WTC11 (cell line): ENCODE measurements at regions not wholly inside any gene's neighbourhood (a gene's known extent, or its start where the extent isn't known, plus 50 kb on each side); places are given as distances from the start of the nearest gene placed in this dataset.

ENCODE experiments used
- ATAC-seq: fragments of 200-7000 bp; cut with Tn5 transposase; 2 replicates; pipeline ENCODE4 v1.10.0; 2021; ENCODE audit warnings: mild to moderate bottlenecking, moderate library complexity
- CTCF ChIA-PET: fragments of 300-600 bp; sonication (Branson Sonifier 250); formaldehyde crosslinking; loops from one replicate; lab custom pipeline; 2021; ENCODE audit warnings: antibody characterized with exemption; lab: Charles Lee
- POLR2A ChIA-PET: fragments of 350-600 bp; sonication (Branson Sonifier 250); formaldehyde crosslinking; loops from one replicate; lab custom pipeline; 2021; ENCODE audit warnings: antibody characterized with exemption; lab: Charles Lee
- DNase-seq: peaks from one replicate; pipeline ENCODE4 v3.0.0; 2021; ENCODE audit warnings: low spot score
- H3K27ac Mint-ChIP-seq: 2 replicates; pipeline ENCODE4 v1.8.0; 2021; ENCODE audit warnings: mixed read lengths
- H3K27me3 Mint-ChIP-seq: 2 replicates; pipeline ENCODE4 v1.8.0; 2021; ENCODE audit warnings: low read depth, mild to moderate bottlenecking, moderate library complexity, mixed read lengths
- H3K36me3 Mint-ChIP-seq: 2 replicates; pipeline ENCODE4 v1.8.0; 2021; ENCODE audit warnings: mixed read lengths
- H3K4me1 Mint-ChIP-seq: 2 replicates; pipeline ENCODE4 v1.8.0; 2022; ENCODE audit warnings: mixed read lengths
- H3K4me3 Mint-ChIP-seq: 2 replicates; pipeline ENCODE4 v1.8.0; 2021; ENCODE audit warnings: mild to moderate bottlenecking, moderate library complexity, mixed read lengths
- H3K9me3 Mint-ChIP-seq: 2 replicates; pipeline ENCODE4 v1.8.0; 2021; ENCODE audit warnings: mixed read lengths
- ATF1 ChIP-seq: sonication (generic); formaldehyde crosslinking; IDR thresholded peaks from 2 replicates; pipeline ENCODE4 v1.8.1; 2023; ENCODE audit warnings: mild to moderate bottlenecking, moderate library complexity, missing genetic modification reagents
- CBFB ChIP-seq: sonication (generic); formaldehyde crosslinking; IDR thresholded peaks from 2 replicates; pipeline ENCODE4 v1.8.1; 2022; ENCODE audit warnings: mild to moderate bottlenecking, low read depth, missing genetic modification reagents
- CREB1 ChIP-seq: sonication (generic); formaldehyde crosslinking; IDR thresholded peaks from 2 replicates; pipeline ENCODE4 v1.8.0; 2023; ENCODE audit warnings: mild to moderate bottlenecking, missing genetic modification reagents
- E2F5 ChIP-seq: sonication (generic); formaldehyde crosslinking; IDR thresholded peaks from 2 replicates; pipeline ENCODE4 v1.8.1; 2022; ENCODE audit warnings: mild to moderate bottlenecking, moderate library complexity, missing genetic modification reagents
- FOXJ3 ChIP-seq: sonication (generic); formaldehyde crosslinking; IDR thresholded peaks from 2 replicates; pipeline ENCODE4 v1.9.0; 2021; ENCODE audit warnings: missing genetic modification reagents, mild to moderate bottlenecking, borderline replicate concordance
- FOXP1 ChIP-seq: sonication (generic); formaldehyde crosslinking; IDR thresholded peaks from 2 replicates; pipeline ENCODE4 v1.8.0; 2022; ENCODE audit warnings: missing genetic modification reagents, mild to moderate bottlenecking, moderate library complexity, borderline replicate concordance
- HMGA2 ChIP-seq: fragments of 250-450 bp; sonication (Bioruptor Pico); IDR thresholded peaks from 2 replicates; pipeline ENCODE4 v1.4.0; 2021; ENCODE audit warnings: mild to moderate bottlenecking, moderate library complexity
- IRF2 ChIP-seq: sonication (generic); formaldehyde crosslinking; IDR thresholded peaks from 2 replicates; pipeline ENCODE4 v1.8.0; 2022; ENCODE audit warnings: low read depth, missing genetic modification reagents, borderline replicate concordance
- JUN ChIP-seq: sonication (generic); formaldehyde crosslinking; IDR thresholded peaks from 2 replicates; pipeline ENCODE4 v1.8.0; 2023; ENCODE audit warnings: mild to moderate bottlenecking, missing genetic modification reagents
- MYBL2 ChIP-seq: sonication (generic); formaldehyde crosslinking; IDR thresholded peaks from 2 replicates; pipeline ENCODE4 v1.8.1; 2023; ENCODE audit warnings: mild to moderate bottlenecking, moderate library complexity, missing genetic modification reagents
- NFE2L1 ChIP-seq: sonication (generic); formaldehyde crosslinking; IDR thresholded peaks from 2 replicates; pipeline ENCODE4 v1.8.1; 2023; ENCODE audit warnings: missing genetic modification reagents
- NR2C2 ChIP-seq: sonication (generic); formaldehyde crosslinking; IDR thresholded peaks from 2 replicates; pipeline ENCODE4 v1.8.0; 2022; ENCODE audit warnings: mild to moderate bottlenecking, missing genetic modification reagents
- ZBTB21 ChIP-seq: sonication (generic); formaldehyde crosslinking; IDR thresholded peaks from 2 replicates; pipeline ENCODE4 v1.8.1; 2023; ENCODE audit warnings: mild to moderate bottlenecking, missing genetic modification reagents, borderline replicate concordance
- ZNF219 ChIP-seq: sonication (generic); formaldehyde crosslinking; IDR thresholded peaks from 2 replicates; pipeline ENCODE4 v1.8.0; 2023; ENCODE audit warnings: missing genetic modification reagents, mild to moderate bottlenecking, borderline replicate concordance
- ZNF263 ChIP-seq: sonication (generic); formaldehyde crosslinking; IDR thresholded peaks from 2 replicates; pipeline ENCODE4 v1.8.1; 2022; ENCODE audit warnings: low read depth, mild to moderate bottlenecking, moderate library complexity, missing genetic modification reagents
- ZNF281 ChIP-seq: sonication (generic); formaldehyde crosslinking; IDR thresholded peaks from 2 replicates; pipeline ENCODE4 v1.8.0; 2023; ENCODE audit warnings: mild to moderate bottlenecking, missing genetic modification reagents
- ZNF512 ChIP-seq: sonication (generic); formaldehyde crosslinking; IDR thresholded peaks from 2 replicates; pipeline ENCODE4 v1.8.1; 2022; ENCODE audit warnings: missing genetic modification reagents, borderline replicate concordance
- TF ChIP-seq, protein P1 (sequence below): fragments of 250-450 bp; sonication (Bioruptor Pico); IDR thresholded peaks from 2 replicates; pipeline ENCODE4 v1.9.0; 2021; ENCODE audit warnings: mild to moderate bottlenecking
- TF ChIP-seq, protein P2 (sequence below): fragments of 250-450 bp; sonication (Bioruptor Pico); IDR thresholded peaks from 2 replicates; pipeline ENCODE4 v1.9.0; 2021; ENCODE audit warnings: moderate library complexity, mild to moderate bottlenecking, inconsistent platforms, borderline replicate concordance
- TF ChIP-seq, protein P3 (sequence below): fragments of 250-450 bp; sonication (Bioruptor Pico); IDR thresholded peaks from 2 replicates; pipeline ENCODE4 v2.1.2; 2022; ENCODE audit warnings: mild to moderate bottlenecking, moderate library complexity
- TF ChIP-seq, protein P4 (sequence below): sonication (generic); formaldehyde crosslinking; IDR thresholded peaks from 2 replicates; pipeline ENCODE4 v1.8.0; 2022; ENCODE audit warnings: mild to moderate bottlenecking, missing genetic modification reagents
- TF ChIP-seq, protein P5 (sequence below): sonication (generic); formaldehyde crosslinking; IDR thresholded peaks from 2 replicates; pipeline ENCODE4 v1.8.1; 2022; ENCODE audit warnings: mild to moderate bottlenecking, missing genetic modification reagents, moderate library complexity, borderline replicate concordance

GRCh38 chr15:63450884-63451225 is 53.5 kb upstream of the USP3 start (continued):
- TF ChIP-seq, protein P1, sequence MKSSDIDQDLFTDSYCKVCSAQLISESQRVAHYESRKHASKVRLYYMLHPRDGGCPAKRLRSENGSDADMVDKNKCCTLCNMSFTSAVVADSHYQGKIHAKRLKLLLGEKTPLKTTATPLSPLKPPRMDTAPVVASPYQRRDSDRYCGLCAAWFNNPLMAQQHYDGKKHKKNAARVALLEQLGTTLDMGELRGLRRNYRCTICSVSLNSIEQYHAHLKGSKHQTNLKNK (CRISPR knock-in tag): no peak
- no peak for TF ChIP-seq FOXJ3
- TF ChIP-seq, all 79 proteins: peak for 0

DNA sequence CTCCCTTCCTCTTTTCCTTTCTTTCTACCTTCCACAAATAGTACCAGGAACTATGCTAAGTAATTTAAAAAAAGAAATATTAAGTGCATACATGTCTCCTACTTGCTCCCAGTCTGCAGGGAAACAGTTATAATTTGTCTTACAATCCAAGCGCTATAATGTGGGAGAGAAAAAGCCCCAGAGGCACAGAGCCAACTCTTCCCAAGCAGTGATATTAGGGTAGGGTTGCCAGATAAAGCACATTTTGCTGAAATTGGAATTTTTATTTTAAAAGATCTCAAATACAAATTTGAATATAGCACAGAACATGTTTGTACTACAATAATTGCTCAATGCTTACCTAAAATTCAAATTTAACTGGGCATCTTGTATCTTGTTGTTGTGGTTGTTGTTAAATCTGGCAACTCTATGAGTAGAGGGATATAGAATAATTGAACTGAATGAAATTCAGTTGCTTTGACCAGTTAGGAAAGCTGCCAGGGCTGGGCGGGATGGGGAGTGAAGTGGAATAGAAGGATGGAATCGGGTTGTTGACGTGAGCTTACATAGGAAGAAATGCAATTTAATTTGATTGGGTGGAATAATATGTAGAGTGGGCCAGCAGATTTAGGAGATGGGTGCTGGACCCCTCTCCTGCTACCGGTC is 52.6 kb upstream of the USP3 start:
- DNase-seq: no peak
- no peak overlapping the region for H3K27ac Mint-ChIP-seq
- ChIA-PET CTCF (no interaction called here), POLR2A (interaction anchor here (0.6 kb wide), 1 partner anchor 408 kb away, joined by 3 read pairs; no protein-coding TSS in a partner anchor)
- TF ChIP-seq IRF2 (CRISPR knock-in tag): no peak
- TF ChIP-seq NFE2L1 (CRISPR knock-in tag): no peak
- TF ChIP-seq ZBTB21: no peak
- TF ChIP-seq, protein P2, sequence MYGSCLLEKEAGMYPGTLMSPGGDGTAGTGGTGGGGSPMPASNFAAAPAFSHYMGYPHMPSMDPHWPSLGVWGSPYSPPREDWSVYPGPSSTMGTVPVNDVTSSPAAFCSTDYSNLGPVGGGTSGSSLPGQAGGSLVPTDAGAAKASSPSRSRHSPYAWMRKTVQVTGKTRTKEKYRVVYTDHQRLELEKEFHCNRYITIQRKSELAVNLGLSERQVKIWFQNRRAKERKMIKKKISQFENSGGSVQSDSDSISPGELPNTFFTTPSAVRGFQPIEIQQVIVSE (CRISPR knock-in tag): no peak
- no peak for TF ChIP-seq ZNF219 (CRISPR knock-in tag)
- TF ChIP-seq ZNF512 (CRISPR knock-in tag): no peak
- H3K27me3 Mint-ChIP-seq: no peaks in the 10 kb centered on the region; the same call in 1 of the 2 replicates
- no peaks in the 10 kb centered on the region for H3K36me3 Mint-ChIP-seq
- H3K9me3 Mint-ChIP-seq: no peaks in the 10 kb centered on the region
- ATAC-seq: no peak
- H3K4me3 Mint-ChIP-seq: no peak overlapping the region
- peaks cover 24% of the 10 kb centered on the region for H3K4me1 Mint-ChIP-seq

- no peak overlapping the region for H3K27ac Mint-ChIP-seq
- DNase-seq (no peak), ATAC-seq (no peak)
- ChIA-PET CTCF (no interaction called here), POLR2A (no interaction called here)
- H3K27me3 Mint-ChIP-seq: no peaks in the 10 kb centered on the region; the same call in 1 of the 2 replicates
- no peaks in the 10 kb centered on the region; the same call in 1 of the 2 replicates for H3K9me3 Mint-ChIP-seq
- peaks cover 18% of the 10 kb centered on the region for H3K4me1 Mint-ChIP-seq
- H3K4me3 Mint-ChIP-seq: no peak overlapping the region
- H3K36me3 Mint-ChIP-seq: no peaks in the 10 kb centered on the region
- TF ChIP-seq, protein P3, sequence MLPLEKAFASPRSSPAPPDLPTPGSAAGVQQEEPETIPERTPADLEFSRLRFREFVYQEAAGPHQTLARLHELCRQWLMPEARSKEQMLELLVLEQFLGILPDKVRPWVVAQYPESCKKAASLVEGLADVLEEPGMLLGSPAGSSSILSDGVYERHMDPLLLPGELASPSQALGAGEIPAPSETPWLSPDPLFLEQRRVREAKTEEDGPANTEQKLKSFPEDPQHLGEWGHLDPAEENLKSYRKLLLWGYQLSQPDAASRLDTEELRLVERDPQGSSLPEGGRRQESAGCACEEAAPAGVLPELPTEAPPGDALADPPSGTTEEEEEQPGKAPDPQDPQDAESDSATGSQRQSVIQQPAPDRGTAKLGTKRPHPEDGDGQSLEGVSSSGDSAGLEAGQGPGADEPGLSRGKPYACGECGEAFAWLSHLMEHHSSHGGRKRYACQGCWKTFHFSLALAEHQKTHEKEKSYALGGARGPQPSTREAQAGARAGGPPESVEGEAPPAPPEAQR (CRISPR knock-in tag): no peak
- TF ChIP-seq ZNF281 (CRISPR knock-in tag) (no peak), MYBL2 (CRISPR knock-in tag) (no peak), JUN (no peak), NR2C2 (CRISPR knock-in tag) (no peak), NFE2L1 (CRISPR knock-in tag) (no peak), CBFB (CRISPR knock-in tag) (no peak), HMGA2 (CRISPR knock-in tag) (no peak), E2F5 (CRISPR knock-in tag) (no peak), FOXP1 (CRISPR knock-in tag) (no peak), ATF1 (no peak), CREB1 (CRISPR knock-in tag) (no peak), ZNF263 (CRISPR knock-in tag) (no peak)
- TF ChIP-seq, protein P2 (CRISPR knock-in tag): no peak
- TF ChIP-seq, protein P4, sequence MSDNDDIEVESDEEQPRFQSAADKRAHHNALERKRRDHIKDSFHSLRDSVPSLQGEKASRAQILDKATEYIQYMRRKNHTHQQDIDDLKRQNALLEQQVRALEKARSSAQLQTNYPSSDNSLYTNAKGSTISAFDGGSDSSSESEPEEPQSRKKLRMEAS: no peak
- TF ChIP-seq, protein P5, sequence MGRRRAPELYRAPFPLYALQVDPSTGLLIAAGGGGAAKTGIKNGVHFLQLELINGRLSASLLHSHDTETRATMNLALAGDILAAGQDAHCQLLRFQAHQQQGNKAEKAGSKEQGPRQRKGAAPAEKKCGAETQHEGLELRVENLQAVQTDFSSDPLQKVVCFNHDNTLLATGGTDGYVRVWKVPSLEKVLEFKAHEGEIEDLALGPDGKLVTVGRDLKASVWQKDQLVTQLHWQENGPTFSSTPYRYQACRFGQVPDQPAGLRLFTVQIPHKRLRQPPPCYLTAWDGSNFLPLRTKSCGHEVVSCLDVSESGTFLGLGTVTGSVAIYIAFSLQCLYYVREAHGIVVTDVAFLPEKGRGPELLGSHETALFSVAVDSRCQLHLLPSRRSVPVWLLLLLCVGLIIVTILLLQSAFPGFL (CRISPR knock-in tag): no peak
These were observed 51.7 kb upstream of the USP3 start for GRCh38 chr15:63452552-63453136.
